NB4 (cell line): ENCODE measurements at regions not wholly inside any gene's neighbourhood (a gene's known extent, or its start where the extent isn't known, plus 50 kb on each side); places are given as distances from the start of the nearest gene placed in this dataset.

Experiments used
- MYC ChIP-seq: IDR thresholded peaks from 2 replicates; pipeline ENCODE4 v1.6.1; 2011; ENCODE audit warnings: low read depth, low read length
- POLR2A ChIP-seq: IDR thresholded peaks from 2 replicates; pipeline ENCODE4 v1.6.1; 2011; ENCODE audit warnings: mild to moderate bottlenecking; ENCODE audit not compliant: insufficient read length; ENCODE audit errors: extremely low read depth
- TF ChIP-seq, protein P1 (sequence below): IDR thresholded peaks from one replicate; pipeline ENCODE4 v1.5.1; 2012; ENCODE audit warnings: low read depth, low read length
- TF ChIP-seq, protein P2 (sequence below): IDR thresholded peaks from 2 replicates; pipeline ENCODE4 v1.6.1; 2011; ENCODE audit warnings: low read depth, low read length

DNA sequence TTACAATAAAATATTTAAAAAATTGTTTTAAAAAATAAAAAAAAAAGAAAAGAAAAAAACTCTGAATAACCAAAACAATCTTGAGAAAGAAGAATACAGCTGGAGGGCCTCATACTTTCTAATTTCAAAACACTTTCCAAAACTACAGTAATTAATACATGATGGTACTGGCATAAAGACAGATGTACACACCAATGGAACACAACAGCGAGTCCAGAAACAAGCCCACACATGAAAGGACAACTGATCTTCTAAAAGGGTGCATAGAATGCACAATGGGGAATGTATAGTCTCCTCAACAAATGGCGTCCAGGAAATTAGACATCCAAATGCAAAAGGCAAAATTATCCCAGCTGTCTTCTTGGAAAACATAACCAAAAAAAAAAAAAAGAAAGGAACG is 99.6 kb downstream of the LURAP1L start:
- TF ChIP-seq, protein P1, sequence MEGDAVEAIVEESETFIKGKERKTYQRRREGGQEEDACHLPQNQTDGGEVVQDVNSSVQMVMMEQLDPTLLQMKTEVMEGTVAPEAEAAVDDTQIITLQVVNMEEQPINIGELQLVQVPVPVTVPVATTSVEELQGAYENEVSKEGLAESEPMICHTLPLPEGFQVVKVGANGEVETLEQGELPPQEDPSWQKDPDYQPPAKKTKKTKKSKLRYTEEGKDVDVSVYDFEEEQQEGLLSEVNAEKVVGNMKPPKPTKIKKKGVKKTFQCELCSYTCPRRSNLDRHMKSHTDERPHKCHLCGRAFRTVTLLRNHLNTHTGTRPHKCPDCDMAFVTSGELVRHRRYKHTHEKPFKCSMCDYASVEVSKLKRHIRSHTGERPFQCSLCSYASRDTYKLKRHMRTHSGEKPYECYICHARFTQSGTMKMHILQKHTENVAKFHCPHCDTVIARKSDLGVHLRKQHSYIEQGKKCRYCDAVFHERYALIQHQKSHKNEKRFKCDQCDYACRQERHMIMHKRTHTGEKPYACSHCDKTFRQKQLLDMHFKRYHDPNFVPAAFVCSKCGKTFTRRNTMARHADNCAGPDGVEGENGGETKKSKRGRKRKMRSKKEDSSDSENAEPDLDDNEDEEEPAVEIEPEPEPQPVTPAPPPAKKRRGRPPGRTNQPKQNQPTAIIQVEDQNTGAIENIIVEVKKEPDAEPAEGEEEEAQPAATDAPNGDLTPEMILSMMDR = no peak
- TF ChIP-seq, protein P2, sequence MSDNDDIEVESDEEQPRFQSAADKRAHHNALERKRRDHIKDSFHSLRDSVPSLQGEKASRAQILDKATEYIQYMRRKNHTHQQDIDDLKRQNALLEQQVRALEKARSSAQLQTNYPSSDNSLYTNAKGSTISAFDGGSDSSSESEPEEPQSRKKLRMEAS = no peak
- TF ChIP-seq POLR2A (no peak), MYC (no peak)
